ENCODE measurements at regions not wholly inside any gene's neighbourhood (a gene's known extent, or its start where the extent isn't known, plus 50 kb on each side); places are given as distances from the start of the nearest gene placed in this dataset.

DNA sequence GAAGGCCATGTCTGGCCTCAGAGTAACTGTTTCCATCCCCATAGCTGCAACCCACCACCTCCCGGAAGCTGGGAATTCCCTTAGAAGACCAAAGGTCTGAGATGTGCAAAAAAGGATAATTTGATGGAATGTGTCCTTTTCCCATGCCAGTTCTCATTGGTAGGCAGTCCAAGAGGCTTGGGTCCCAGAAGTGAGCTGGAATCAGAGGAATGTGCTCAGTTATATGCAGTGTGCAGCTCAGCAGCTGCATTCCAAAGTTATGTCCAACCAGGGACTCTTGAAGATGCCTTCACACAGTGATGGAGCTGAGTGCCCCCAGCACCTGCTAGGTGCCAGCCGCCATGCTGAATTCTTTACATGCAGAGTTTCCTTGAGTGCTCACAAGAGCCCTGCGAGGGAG lies 583.9 kb upstream of the TBX3 start:
- Histone ChIP-seq H3K4me1 (ENCODE audit: insufficient read depth, low read length, severe bottlenecking) (no peaks in the 10 kb centered on the region), H3K27ac (ENCODE audit: low read depth, low read length, poor library complexity, severe bottlenecking) (no peak overlapping the region), H3K79me2 (ENCODE audit: insufficient read depth, low read length) (no peaks in the 10 kb centered on the region), H3K27me3 (ENCODE audit: insufficient read depth, low read length) (no peaks in the 10 kb centered on the region), H3K9me2 (ENCODE audit: low read depth, low read length) (no peaks in the 10 kb centered on the region), H3F3A (ENCODE audit: insufficient read depth, low read length) (no peaks in the 10 kb centered on the region), H3K4me2 (ENCODE audit: low read length) (no peak overlapping the region), H3K4me3 (ENCODE audit: low read depth, low read length, poor library complexity, severe bottlenecking) (no peak overlapping the region), H3K9ac (ENCODE audit: low read length) (no peak overlapping the region), H3K36me3 (ENCODE audit: insufficient read depth, low read length) (no peaks in the 10 kb centered on the region), H3K9me3 (ENCODE audit: low read length) (no peaks in the 10 kb centered on the region), H4K20me1 (ENCODE audit: insufficient read depth, low read length) (no peaks in the 10 kb centered on the region), H2AFZ (ENCODE audit: low read length) (no peak overlapping the region)
- TF ChIP-seq, protein P1, sequence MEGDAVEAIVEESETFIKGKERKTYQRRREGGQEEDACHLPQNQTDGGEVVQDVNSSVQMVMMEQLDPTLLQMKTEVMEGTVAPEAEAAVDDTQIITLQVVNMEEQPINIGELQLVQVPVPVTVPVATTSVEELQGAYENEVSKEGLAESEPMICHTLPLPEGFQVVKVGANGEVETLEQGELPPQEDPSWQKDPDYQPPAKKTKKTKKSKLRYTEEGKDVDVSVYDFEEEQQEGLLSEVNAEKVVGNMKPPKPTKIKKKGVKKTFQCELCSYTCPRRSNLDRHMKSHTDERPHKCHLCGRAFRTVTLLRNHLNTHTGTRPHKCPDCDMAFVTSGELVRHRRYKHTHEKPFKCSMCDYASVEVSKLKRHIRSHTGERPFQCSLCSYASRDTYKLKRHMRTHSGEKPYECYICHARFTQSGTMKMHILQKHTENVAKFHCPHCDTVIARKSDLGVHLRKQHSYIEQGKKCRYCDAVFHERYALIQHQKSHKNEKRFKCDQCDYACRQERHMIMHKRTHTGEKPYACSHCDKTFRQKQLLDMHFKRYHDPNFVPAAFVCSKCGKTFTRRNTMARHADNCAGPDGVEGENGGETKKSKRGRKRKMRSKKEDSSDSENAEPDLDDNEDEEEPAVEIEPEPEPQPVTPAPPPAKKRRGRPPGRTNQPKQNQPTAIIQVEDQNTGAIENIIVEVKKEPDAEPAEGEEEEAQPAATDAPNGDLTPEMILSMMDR (IDR thresholded peaks at IDR 0.05; ENCODE audit: low read length) = no peak
- no peak for TF ChIP-seq EZH2 (IDR thresholded peaks at IDR 0.05; ENCODE audit: borderline replicate concordance, low read length)

DNA sequence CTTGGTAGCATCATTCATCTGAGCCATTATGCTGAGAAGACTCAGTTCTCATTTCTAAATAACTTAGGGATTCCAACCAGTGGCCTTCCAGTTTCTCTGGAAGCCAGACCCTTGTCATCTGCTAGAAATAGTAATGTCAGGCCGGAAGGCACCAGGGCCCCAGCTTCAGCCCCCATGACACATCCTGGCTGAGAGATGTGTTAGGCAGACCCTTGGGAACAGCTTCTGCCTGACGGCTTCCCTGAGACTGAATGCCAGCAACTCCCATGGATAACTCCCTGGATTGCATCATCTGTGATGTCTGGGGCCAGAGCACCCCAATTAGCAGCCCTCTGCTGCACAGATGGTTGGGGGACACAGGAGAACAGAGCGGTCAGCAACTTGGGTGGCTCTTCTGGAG lies 583.5 kb upstream of the TBX3 start:
- Histone ChIP-seq H3K27ac (ENCODE audit: low read depth, low read length, poor library complexity, severe bottlenecking) (no peak overlapping the region), H3K9ac (ENCODE audit: low read length) (no peak overlapping the region), H3K4me3 (ENCODE audit: low read depth, low read length, poor library complexity, severe bottlenecking) (no peak overlapping the region), H3K4me2 (ENCODE audit: low read length) (no peak overlapping the region), H3F3A (ENCODE audit: insufficient read depth, low read length) (no peaks in the 10 kb centered on the region), H3K9me3 (ENCODE audit: low read length) (no peaks in the 10 kb centered on the region), H3K9me2 (ENCODE audit: low read depth, low read length) (no peaks in the 10 kb centered on the region), H3K36me3 (ENCODE audit: insufficient read depth, low read length) (no peaks in the 10 kb centered on the region), H4K20me1 (ENCODE audit: insufficient read depth, low read length) (no peaks in the 10 kb centered on the region), H2AFZ (ENCODE audit: low read length) (no peak overlapping the region), H3K79me2 (ENCODE audit: insufficient read depth, low read length) (no peaks in the 10 kb centered on the region), H3K4me1 (ENCODE audit: insufficient read depth, low read length, severe bottlenecking) (no peaks in the 10 kb centered on the region), H3K27me3 (ENCODE audit: insufficient read depth, low read length) (no peaks in the 10 kb centered on the region)
- TF ChIP-seq EZH2 (IDR thresholded peaks at IDR 0.05; ENCODE audit: borderline replicate concordance, low read length) = no peak
- TF ChIP-seq, protein P1 (IDR thresholded peaks at IDR 0.05; ENCODE audit: low read length) = no peak

DNA sequence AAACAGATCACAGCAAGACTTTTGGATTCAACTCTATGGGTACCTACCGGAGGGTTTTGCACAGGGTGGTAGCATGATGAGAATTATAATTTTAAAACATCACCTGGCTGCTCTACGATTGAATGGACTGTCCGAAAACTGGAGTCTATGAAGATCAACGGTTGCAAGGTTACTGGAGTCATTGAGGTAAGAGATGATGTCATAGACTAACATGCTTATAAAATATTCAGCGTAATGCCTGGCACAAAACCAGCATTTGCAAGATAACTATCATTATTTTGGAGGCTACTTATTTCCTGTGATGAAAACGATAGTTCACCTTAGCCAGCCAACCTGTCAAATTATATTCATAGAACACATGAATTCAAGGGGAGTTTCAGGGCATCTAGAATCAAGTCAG lies 580.6 kb upstream of the TBX3 start:
- no peak overlapping the region for H3K9ac ChIP-seq (ENCODE audit: low read length)
- no peak for TF ChIP-seq EZH2 (IDR thresholded peaks at IDR 0.05; ENCODE audit: borderline replicate concordance, low read length)
- TF ChIP-seq, protein P1 (IDR thresholded peaks at IDR 0.05; ENCODE audit: low read length) = no peak
- no peak overlapping the region for H2AFZ ChIP-seq (ENCODE audit: low read length)
- H3K4me3 ChIP-seq (ENCODE audit: low read depth, low read length, poor library complexity, severe bottlenecking) = no peak overlapping the region
- H3K27me3 ChIP-seq (ENCODE audit: insufficient read depth, low read length) = no peaks in the 10 kb centered on the region
- H3K36me3 ChIP-seq (ENCODE audit: insufficient read depth, low read length) = no peaks in the 10 kb centered on the region
- no peaks in the 10 kb centered on the region for H3F3A ChIP-seq (ENCODE audit: insufficient read depth, low read length)
- no peak overlapping the region for H3K4me2 ChIP-seq (ENCODE audit: low read length)
- H3K79me2 ChIP-seq (ENCODE audit: insufficient read depth, low read length) = no peaks in the 10 kb centered on the region
- no peaks in the 10 kb centered on the region for H4K20me1 ChIP-seq (ENCODE audit: insufficient read depth, low read length)
- H3K27ac ChIP-seq (ENCODE audit: low read depth, low read length, poor library complexity, severe bottlenecking) = no peak overlapping the region
- H3K4me1 ChIP-seq (ENCODE audit: insufficient read depth, low read length, severe bottlenecking) = no peaks in the 10 kb centered on the region
- H3K9me2 ChIP-seq (ENCODE audit: low read depth, low read length) = no peaks in the 10 kb centered on the region
- H3K9me3 ChIP-seq (ENCODE audit: low read length) = no peaks in the 10 kb centered on the region

Data from OCI-LY1 (cell line).